IMR-90 (cell line): ENCODE measurements at regions not wholly inside any gene's neighbourhood (a gene's known extent, or its start where the extent isn't known, plus 50 kb on each side); places are given as distances from the start of the nearest gene placed in this dataset.

Experiments used
- ATAC-seq: fragments of 200-7000 bp; cut with Tn5 transposase; 2 replicates; pipeline ENCODE4 v1.9.1; 2020; ENCODE audit warnings: low read depth, mild to moderate bottlenecking, moderate library complexity
- BruUV-seq: library from RNA; stranded (reverse); fragments of 400-500 nt; replicated peaks from 2 replicates; lab custom pipeline; 2021; lab: Mats Ljungman, UMichigan
- CTCF ChIA-PET: fragments of 300-600 bp; formaldehyde crosslinking; extraction: SDS; loops from one replicate; lab custom pipeline; 2021; ENCODE audit warnings: antibody characterized with exemption; lab: Yijun Ruan, JAX
- POLR2A ChIA-PET: fragments of 300-600 bp; sonication (Branson Sonifier 250); formaldehyde crosslinking; loops from one replicate; lab custom pipeline; 2022; ENCODE audit warnings: antibody characterized with exemption; ENCODE audit not compliant: unreplicated experiment; lab: Charles Lee
- DNase-seq: peaks from one replicate; pipeline ENCODE4 v3.0.0; 2013
- H2AFZ ChIP-seq: replicated peaks from 2 replicates; pipeline ENCODE3; 2013; ENCODE audit warnings: low read length, mild to moderate bottlenecking; ENCODE audit not compliant: poor library complexity
- H2AK5ac ChIP-seq: 2 replicates; pipeline ENCODE4 v1.6.1; 2013; ENCODE audit warnings: low read depth, low read length, inconsistent platforms
- H2AK9ac ChIP-seq: replicated peaks from 2 replicates; pipeline ENCODE3; 2013; ENCODE audit warnings: mild to moderate bottlenecking, low read depth, low read length, moderate library complexity; ENCODE audit not compliant: poor library complexity
- H2BK120ac ChIP-seq: 2 replicates; pipeline ENCODE4 v1.6.1; 2013; ENCODE audit warnings: low read depth, low read length, inconsistent platforms
- H2BK15ac ChIP-seq: 3 replicates; pipeline ENCODE4 v1.6.1; 2013; ENCODE audit warnings: low read depth, low read length, inconsistent platforms
- H2BK20ac ChIP-seq: 2 replicates; pipeline ENCODE4 v1.6.1; 2013; ENCODE audit warnings: low read depth, mild to moderate bottlenecking, inconsistent platforms, low read length, moderate library complexity
- H2BK5ac ChIP-seq: 2 replicates; pipeline ENCODE4 v1.6.1; 2013; ENCODE audit warnings: mild to moderate bottlenecking, low read depth, low read length, inconsistent platforms; ENCODE audit not compliant: poor library complexity, severe bottlenecking
- H3K14ac ChIP-seq: replicated peaks from 2 replicates; pipeline ENCODE4 v1.6.1; 2013; ENCODE audit warnings: low read depth, low read length, inconsistent platforms
- H3K18ac ChIP-seq: 2 replicates; pipeline ENCODE4 v1.6.1; 2013; ENCODE audit warnings: low read depth, low read length, control low read depth
- H3K23ac ChIP-seq: 2 replicates; pipeline ENCODE4 v1.6.1; 2013; ENCODE audit warnings: low read depth, low read length, inconsistent platforms
- H3K27ac ChIP-seq: 2 replicates; pipeline ENCODE4 v1.5.1; 2013; ENCODE audit warnings: mild to moderate bottlenecking, control low read depth, low read length; ENCODE audit not compliant: insufficient read depth
- H3K27me3 ChIP-seq: 2 replicates; pipeline ENCODE4 v1.6.1; 2013; ENCODE audit warnings: low read length; ENCODE audit not compliant: control insufficient read depth, insufficient read depth
- H3K36me3 ChIP-seq: 2 replicates; pipeline ENCODE4 v1.6.1; 2013; ENCODE audit warnings: low read length, mixed read lengths; ENCODE audit not compliant: control insufficient read depth, insufficient read depth
- H3K4ac ChIP-seq: 2 replicates; pipeline ENCODE4 v1.6.1; 2013; ENCODE audit warnings: low read depth, low read length, inconsistent platforms
- H3K4me1 ChIP-seq: 2 replicates; pipeline ENCODE4 v1.6.1; 2013; ENCODE audit warnings: low read length, mixed read lengths; ENCODE audit not compliant: control insufficient read depth, insufficient read depth
- H3K4me2 ChIP-seq: 2 replicates; pipeline ENCODE4 v1.6.1; 2013; ENCODE audit warnings: low read depth, mild to moderate bottlenecking, control low read depth, low read length, moderate library complexity
- H3K4me3 ChIP-seq: 2 replicates; pipeline ENCODE4 v1.5.1; 2013; ENCODE audit warnings: low read depth, mild to moderate bottlenecking, control low read depth, low read length, moderate library complexity; ENCODE audit not compliant: insufficient read depth
- H3K56ac ChIP-seq: 2 replicates; pipeline ENCODE4 v1.6.1; 2013; ENCODE audit warnings: low read length, inconsistent platforms; ENCODE audit not compliant: insufficient read depth; ENCODE audit errors: extremely low read depth
- H3K79me1 ChIP-seq, 2 experiments: 2 replicates each; pipeline ENCODE4 v1.6.1; 2013; ENCODE audit warnings: low read length in 2 of 2, inconsistent platforms in 1 of 2, low read depth in 1 of 2
- H3K9ac ChIP-seq: 2 replicates; pipeline ENCODE4 v1.6.1; 2013; ENCODE audit warnings: low read depth, low read length, control low read depth
- H3K9me1 ChIP-seq: 2 replicates; pipeline ENCODE4 v1.6.1; 2013; ENCODE audit warnings: low read length, inconsistent platforms; ENCODE audit not compliant: insufficient read depth
- H3K9me3 ChIP-seq: 2 replicates; pipeline ENCODE4 v1.6.1; 2013; ENCODE audit warnings: low read length; ENCODE audit not compliant: control insufficient read depth, insufficient read depth
- H4K20me1 ChIP-seq: 2 replicates; pipeline ENCODE4 v1.6.1; 2013; ENCODE audit warnings: low read length, inconsistent platforms; ENCODE audit not compliant: insufficient read depth
- H4K5ac ChIP-seq: 2 replicates; pipeline ENCODE4 v1.6.1; 2013; ENCODE audit warnings: mild to moderate bottlenecking, low read depth, low read length, control low read depth
- H4K8ac ChIP-seq, 2 experiments: 2 replicates each; pipeline ENCODE4 v1.6.1; 2013; ENCODE audit warnings: low read depth in 2 of 2, low read length in 2 of 2, control low read depth in 1 of 2, inconsistent platforms in 1 of 2
- H4K91ac ChIP-seq: 2 replicates; pipeline ENCODE4 v1.6.1; 2013; ENCODE audit warnings: low read depth, low read length, inconsistent platforms; ENCODE audit not compliant: insufficient read depth
- CEBPB ChIP-seq: IDR thresholded peaks from 2 replicates; pipeline ENCODE4 v1.6.1; 2012; ENCODE audit warnings: low read depth, low read length, improper control_type of control experiment
- CHD1 ChIP-seq: IDR thresholded peaks from 2 replicates; pipeline ENCODE4 v1.6.1; 2012; ENCODE audit warnings: low read depth, low read length, improper control_type of control experiment
- MAFK ChIP-seq: IDR thresholded peaks from 2 replicates; pipeline ENCODE4 v1.6.1; 2012; ENCODE audit warnings: low read depth, low read length, improper control_type of control experiment
- MXI1 ChIP-seq: IDR thresholded peaks from 2 replicates; pipeline ENCODE4 v1.6.1; 2012; ENCODE audit warnings: low read depth, mild to moderate bottlenecking, low read length, moderate library complexity, borderline replicate concordance
- POLR2A ChIP-seq: IDR thresholded peaks from 2 replicates; pipeline ENCODE4 v1.6.1; 2012; ENCODE audit warnings: mild to moderate bottlenecking, low read depth, low read length
- RFX5 ChIP-seq: IDR thresholded peaks from 2 replicates; pipeline ENCODE4 v1.8.0; 2012; ENCODE audit warnings: low read depth, mild to moderate bottlenecking, low read length, moderate library complexity
- SMC3 ChIP-seq: fragments of 150-350 bp; IDR thresholded peaks from 2 replicates; pipeline ENCODE4 v1.6.1; 2016; ENCODE audit warnings: low read depth, mild to moderate bottlenecking, antibody characterized with exemption, low read length, moderate library complexity
- WGBS, 2 experiments: methylation state at CpG; one replicate each; pipeline versions ENCODE4 v1.1.5 to v1.1.7; 2013; ENCODE audit warnings: missing lambda C conversion rate in 2 of 2; ENCODE audit not compliant: insufficient read length in 1 of 2; ENCODE audit errors: extremely low coverage in 2 of 2; 5-methylcytosine and 5-hydroxymethylcytosine counted together
- dilution Hi-C: fragments of 300-500 bp; cut with HindIII; formaldehyde crosslinking; loops from one replicate; pipeline ENCODE4 v1.14.3; 2018; ENCODE audit warnings: low sequenced_read_pairs; ENCODE audit not compliant: unreplicated experiment
- in situ Hi-C: fragments of 300-500 bp; cut with MboI; formaldehyde crosslinking; loops from 3 replicates; pipeline ENCODE4 v1.14.3; 2019; ENCODE audit warnings: low sequenced_read_pairs, inconsistent platforms, mixed read lengths
- intact Hi-C: fragments of 100-400 bp; cut with micrococcal nuclease; formaldehyde crosslinking; loops from 2 replicates; pipeline ENCODE4 v1.10.0; 2022

DNA sequence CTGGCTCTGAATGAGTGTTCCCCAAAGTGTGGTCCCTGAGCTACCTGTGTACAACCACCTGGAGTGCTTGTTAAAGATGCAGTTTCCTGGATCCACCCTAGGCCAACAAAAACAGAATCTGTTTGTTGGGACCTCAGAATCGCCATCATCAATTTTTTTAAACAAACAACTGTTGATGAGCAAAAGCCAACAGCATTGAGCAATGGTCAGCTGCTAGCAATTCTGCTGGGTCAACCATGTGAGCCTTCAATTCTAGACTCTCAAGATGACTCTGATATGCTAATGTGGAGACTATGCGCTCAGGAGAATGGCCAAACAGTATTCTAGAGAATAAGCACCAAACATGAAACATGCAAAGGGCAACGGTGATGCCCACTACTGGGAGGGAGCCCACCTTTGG lies 64.4 kb upstream of the IYD start:
- Histone ChIP-seq H3K4me3 (no peak overlapping the region), H3K9ac (no peak overlapping the region), H2BK15ac (no peak overlapping the region), H3K4me2 (no peak overlapping the region), H2AK9ac (no peak overlapping the region), H3K36me3 (no peaks in the 10 kb centered on the region), H3K14ac (no peak overlapping the region), H3K23ac (no peak overlapping the region), H3K27me3 (peaks cover 5% of the 10 kb centered on the region), H2AK5ac (no peak overlapping the region), H3K4ac (no peak overlapping the region), H2AFZ (no peak overlapping the region), H3K56ac (no peak overlapping the region), H2BK120ac (no peak overlapping the region), H3K79me1 (no peaks in the 10 kb centered on the region), H4K20me1 (no peaks in the 10 kb centered on the region), H3K9me1 (no peaks in the 10 kb centered on the region), H3K4me1 (no peaks in the 10 kb centered on the region), H4K5ac (no peak overlapping the region), H2BK20ac (no peak overlapping the region), H3K18ac (no peak overlapping the region), H3K27ac (no peak overlapping the region), H4K91ac (no peak overlapping the region), H2BK5ac (no peak overlapping the region), H4K8ac (no peak overlapping the region), H3K9me3 (no peaks in the 10 kb centered on the region)
- ATAC-seq (no peak), DNase-seq (no peak)
- no CpG with 5 or more reads among the region's 3 CpGs for WGBS, 2 experiments
- in situ Hi-C loops (no loop called here), intact Hi-C loops (no loop called here), dilution Hi-C loops (no loop called here)
- CTCF ChIA-PET = no interaction called here
- POLR2A ChIA-PET = no interaction called here
- no TSS peak for BruUV-seq
- TF ChIP-seq SMC3 = no peak
- TF ChIP-seq RFX5 = no peak
- TF ChIP-seq MAFK = no peak
- no peak for TF ChIP-seq CEBPB
- no peak for TF ChIP-seq MXI1
- no peak for TF ChIP-seq CHD1
- TF ChIP-seq POLR2A = no peak
